ENCODE measurements at regions not wholly inside any gene's neighbourhood (a gene's known extent, or its start where the extent isn't known, plus 50 kb on each side); places are given as distances from the start of the nearest gene placed in this dataset.

- H2BK20ac ChIP-seq (ENCODE audit: low read length), result no peak overlapping the region
- no peak overlapping the region for H2AK5ac ChIP-seq (ENCODE audit: low read depth, low read length)
- H4K91ac ChIP-seq (replicated peaks; ENCODE audit: insufficient read length, low read length), result no peak overlapping the region
- H3K36me3 ChIP-seq (ENCODE audit: control insufficient read depth in 2 of 4, insufficient read depth in 4 of 4, low read length in 3 of 4), result no peaks in the 10 kb centered on the region
- FAIRE-seq (no peak), DNase-seq (ENCODE audit: low read depth in 1 of 2, low spot score in 2 of 2) (no peak)
- no peaks in the 10 kb centered on the region for H3K23me2 ChIP-seq (ENCODE audit: low read depth, low read length)
- H4K8ac ChIP-seq (ENCODE audit: extremely low read depth, insufficient read depth, low read length), result no peak overlapping the region
- H3K9ac ChIP-seq (replicated peaks in 1 of 4; ENCODE audit: extremely low read depth in 1 of 4, low read depth in 3 of 4, low read length in 3 of 4), result no peak overlapping the region
- H3K4me1 ChIP-seq (replicated peaks in 1 of 4; ENCODE audit: control insufficient read depth in 3 of 4, insufficient read depth in 4 of 4, low read length in 3 of 4), result no peaks in the 10 kb centered on the region
- H2BK5ac ChIP-seq (ENCODE audit: low read depth, low read length), result no peak overlapping the region
- H2BK15ac ChIP-seq (ENCODE audit: low read length), result no peak overlapping the region
- no peak overlapping the region for H3K14ac ChIP-seq (ENCODE audit: insufficient read length)
- H3K4me2 ChIP-seq (ENCODE audit: insufficient read depth in 1 of 2, low read depth in 2 of 2, low read length in 2 of 2), result no peak overlapping the region
- no peak overlapping the region for H3K23ac ChIP-seq (ENCODE audit: insufficient read length)
- H3K27me3 ChIP-seq (replicated peaks in 1 of 4; ENCODE audit: control insufficient read depth in 3 of 4, extremely low read depth in 1 of 4, insufficient read depth in 3 of 4, low read length in 3 of 4), result no peaks in the 10 kb centered on the region
- H2BK12ac ChIP-seq (ENCODE audit: low read depth, low read length), result no peak overlapping the region
- H3K18ac ChIP-seq (ENCODE audit: extremely low read depth, low read length), result no peak overlapping the region
- no peak overlapping the region for H3K4me3 ChIP-seq (ENCODE audit: extremely low read depth in 1 of 4, insufficient read depth in 2 of 4, low read depth in 3 of 4, low read length in 4 of 4)
- no peak overlapping the region for H3K56ac ChIP-seq (replicated peaks; ENCODE audit: insufficient read length, low read depth, low read length)
- ChIA-PET POLR2A (ENCODE audit: partially characterized antibody) (no interaction called here), CTCF (ENCODE audit: partially characterized antibody) (interaction anchor here (0.6 to 1.0 kb wide), 2 partner anchors 9 to 41 kb away, joined by 3 to 4 read pairs; no protein-coding TSS in a partner anchor)
- H3K4ac ChIP-seq (replicated peaks; ENCODE audit: insufficient read length, low read depth, low read length), result no peak overlapping the region
- H3K79me2 ChIP-seq (ENCODE audit: control insufficient read depth in 1 of 2, insufficient read depth in 2 of 2, low read length in 2 of 2), result no peaks in the 10 kb centered on the region
- H4K20me1 ChIP-seq (replicated peaks in 1 of 2; ENCODE audit: control insufficient read depth in 1 of 2, insufficient read depth in 2 of 2, low read length in 2 of 2), result no peaks in the 10 kb centered on the region
- H4K5ac ChIP-seq (ENCODE audit: insufficient read length, low read depth, low read length), result no peak overlapping the region
- no peak overlapping the region for H2AFZ ChIP-seq (ENCODE audit: low read length)
- H3K27ac ChIP-seq (ENCODE audit: low read depth, low read length), result no peak overlapping the region
- WGBS, 2 experiments (ENCODE audit: extremely low coverage in 1 of 2, insufficient coverage in 1 of 2, insufficient read length in 1 of 2, insufficient replicate concordance in 2 of 2, low coverage in 1 of 2, low lambda C conversion rate in 2 of 2, missing lambda C conversion rate in 1 of 2), result 86% methylated on average over 2 of the region's 2 CpGs; no CpG with 5 or more reads in 1 of the 2 experiments
- no peaks in the 10 kb centered on the region for H3K9me3 ChIP-seq (ENCODE audit: insufficient read depth in 2 of 2, low read depth in 1 of 2, low read length in 1 of 2)
- H2BK120ac ChIP-seq (replicated peaks; ENCODE audit: low read depth, low read length), result no peak overlapping the region
- H3K79me1 ChIP-seq (ENCODE audit: low read depth, low read length), result no peaks in the 10 kb centered on the region
- TF ChIP-seq KDM1A (IDR thresholded peaks at IDR 0.05; ENCODE audit: borderline replicate concordance, low read length), result no peak
- no peak for TF ChIP-seq ATF2 (IDR thresholded peaks at IDR 0.05; ENCODE audit: low read length)
- TF ChIP-seq MAFK (IDR thresholded peaks at IDR 0.05; ENCODE audit: low read depth, low read length), result no peak
- no peak for TF ChIP-seq RFX5 (IDR thresholded peaks at IDR 0.05; ENCODE audit: borderline replicate concordance, low read depth, low read length)
- no peak for TF ChIP-seq KDM4A (IDR thresholded peaks at IDR 0.05; ENCODE audit: low read depth, low read length, severe bottlenecking)
- no peak for TF ChIP-seq YY1 (IDR thresholded peaks at IDR 0.05; ENCODE audit: low read depth, low read length)
- TF ChIP-seq E2F6 (IDR thresholded peaks at IDR 0.05), result no peak
- TF ChIP-seq ATF3 (IDR thresholded peaks at IDR 0.05; ENCODE audit: insufficient read depth, low read depth, low read length), result no peak
- no peak for TF ChIP-seq SP2 (IDR thresholded peaks at IDR 0.05; ENCODE audit: low read length)
- TF ChIP-seq CHD1 (IDR thresholded peaks at IDR 0.05; ENCODE audit: low read depth, low read length), result no peak
- no peak for TF ChIP-seq ZNF274 (IDR thresholded peaks at IDR 0.05; ENCODE audit: borderline replicate concordance, extremely low read depth, low read length)
Measured at GRCh38 chr3:30462721-30463470, 143.5 kb upstream of the TGFBR2 start.
